NCI-H146 (cell line): ENCODE measurements at regions not wholly inside any gene's neighbourhood (a gene's known extent, or its start where the extent isn't known, plus 50 kb on each side); places are given as distances from the start of the nearest gene placed in this dataset.

Source experiments
- DNase-seq: peaks from one replicate; lab custom pipeline; 2025; lab: John Stamatoyannopoulos, UW

GRCh38 chr4:123841447-123842121 lies 445.0 kb downstream of the SPRY1 start:
- no peak for DNase-seq

GRCh38 chr4:123843137-123843536 lies 446.5 kb downstream of the SPRY1 start:
- DNase-seq: no peak

GRCh38 chr4:123844374-123844773 lies 447.8 kb downstream of the SPRY1 start:
- DNase-seq: no peak

DNA sequence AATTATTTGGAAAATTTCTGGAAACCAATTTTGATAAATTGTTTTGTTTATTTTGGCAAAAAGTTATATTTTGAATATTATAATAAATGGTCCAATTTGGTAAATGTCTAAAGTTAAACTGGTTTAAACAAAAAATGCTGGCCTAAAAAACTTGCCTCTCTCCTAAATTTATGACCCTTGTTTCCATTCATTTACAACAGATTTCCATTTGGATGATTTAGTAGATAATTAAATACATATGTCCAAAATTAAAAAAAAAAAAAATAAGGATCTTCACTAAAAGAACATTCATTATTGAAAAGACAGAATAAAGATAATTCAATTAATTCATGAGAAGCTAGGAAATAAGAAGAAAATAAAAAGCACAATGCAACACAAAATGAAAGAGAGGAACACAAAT lies 449.5 kb downstream of the SPRY1 start:
- DNase-seq: no peak

- no peak for DNase-seq
These were observed 450.0 kb downstream of the SPRY1 start for GRCh38 chr4:123846561-123846960.

DNA sequence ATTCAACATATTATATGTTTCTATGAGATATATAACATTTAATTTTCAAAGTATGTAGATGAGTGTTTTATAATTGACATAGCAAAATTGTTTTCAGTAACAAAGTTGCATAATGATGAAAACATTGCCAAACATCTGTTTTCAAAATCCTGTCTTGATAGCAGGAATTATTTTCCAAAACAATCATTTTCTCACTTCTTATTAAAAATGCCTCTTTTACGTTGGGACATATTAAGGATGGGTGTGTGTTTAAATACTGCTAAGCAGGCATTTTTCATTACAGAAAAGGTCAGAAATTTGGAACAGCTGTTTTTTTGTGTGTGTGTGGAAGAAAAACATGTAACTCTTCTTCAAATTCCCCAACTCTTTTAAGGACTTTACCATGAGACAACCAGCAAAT lies 452.0 kb downstream of the SPRY1 start:
- DNase-seq: no peak

DNA sequence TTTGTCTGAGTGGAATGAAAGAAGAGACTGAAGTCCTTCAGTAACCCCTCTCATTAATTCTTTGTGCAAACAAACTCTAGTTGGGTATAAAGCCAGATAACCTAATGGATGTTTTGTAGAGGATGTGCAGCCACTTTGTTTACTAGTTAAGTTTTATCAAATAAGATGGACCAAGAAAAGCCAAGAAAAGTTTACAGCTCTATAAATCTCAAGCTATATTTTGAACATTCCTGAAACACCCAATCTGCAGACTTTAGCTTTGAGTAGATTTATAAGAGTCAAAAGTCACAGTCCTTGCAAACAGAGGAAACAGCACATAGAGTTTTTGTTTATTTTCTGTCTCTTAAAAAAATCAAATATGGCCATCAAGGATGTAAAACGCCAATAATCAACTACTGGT lies 452.9 kb downstream of the SPRY1 start:
- no peak for DNase-seq

GRCh38 chr4:123851521-123851920 lies 454.9 kb downstream of the SPRY1 start:
- DNase-seq: no peak

DNA sequence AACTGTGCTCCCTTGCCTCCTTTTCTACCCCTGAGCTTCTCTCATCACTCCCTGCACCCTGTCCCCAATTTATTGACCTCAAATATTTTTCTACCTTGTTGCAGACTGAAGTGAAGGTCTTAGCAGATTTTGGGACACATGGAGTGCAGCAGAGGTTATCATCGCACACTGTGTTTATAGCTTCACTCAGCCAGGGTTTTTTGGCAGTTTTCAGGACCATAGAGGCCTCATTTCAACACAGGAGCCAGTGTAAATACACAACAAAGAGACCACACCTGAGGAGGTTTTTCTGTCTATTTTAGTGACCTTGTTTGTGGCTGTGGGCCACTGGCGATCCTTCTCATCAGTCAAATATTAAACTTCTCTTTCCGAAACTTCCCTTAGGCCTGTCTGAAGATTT lies 457.1 kb downstream of the SPRY1 start:
- no peak for DNase-seq

DNA sequence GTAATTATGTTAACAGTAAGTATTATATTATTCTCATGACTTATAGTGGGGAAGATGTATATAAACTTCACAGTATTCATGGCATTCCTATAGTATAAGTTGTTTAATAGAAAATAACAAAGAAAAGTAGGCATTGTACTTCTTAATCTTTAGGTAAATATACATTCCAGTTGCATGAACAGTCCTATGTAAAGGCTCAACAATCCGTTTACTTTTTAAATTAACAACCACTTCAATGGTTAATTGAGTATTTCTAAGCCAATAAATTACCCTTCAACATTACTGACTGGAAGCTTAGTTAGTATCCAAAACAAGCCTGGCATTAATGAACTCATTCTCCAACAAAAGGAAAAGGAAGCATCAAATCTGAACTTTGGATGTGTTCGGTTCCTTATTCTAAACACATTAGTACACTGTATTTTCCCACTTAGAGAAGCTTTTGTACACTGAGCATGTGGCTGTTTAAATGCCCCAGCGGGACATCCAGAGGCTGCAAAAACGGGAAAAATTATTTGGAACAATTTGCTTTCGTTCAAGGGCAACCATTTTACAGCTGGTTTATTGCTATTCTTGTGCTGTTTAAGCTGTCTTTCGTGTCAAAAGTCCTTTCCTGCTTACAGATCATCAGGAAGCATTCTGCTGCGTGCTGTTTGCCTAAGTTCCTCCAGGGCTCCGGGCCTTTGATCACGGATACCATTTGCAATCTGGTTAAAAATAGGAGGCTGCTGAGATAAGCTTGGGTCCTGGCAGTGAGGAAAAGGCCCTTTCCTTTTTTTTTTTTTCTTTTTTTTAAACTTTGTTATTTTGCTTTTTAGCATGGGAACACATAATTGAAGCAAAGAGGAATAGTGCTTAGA lies 460.3 kb downstream of the SPRY1 start:
- peak; percentile 11 for DNase-seq

- DNase-seq: no peak
These were observed 461.9 kb downstream of the SPRY1 start for GRCh38 chr4:123858465-123858864.

DNA sequence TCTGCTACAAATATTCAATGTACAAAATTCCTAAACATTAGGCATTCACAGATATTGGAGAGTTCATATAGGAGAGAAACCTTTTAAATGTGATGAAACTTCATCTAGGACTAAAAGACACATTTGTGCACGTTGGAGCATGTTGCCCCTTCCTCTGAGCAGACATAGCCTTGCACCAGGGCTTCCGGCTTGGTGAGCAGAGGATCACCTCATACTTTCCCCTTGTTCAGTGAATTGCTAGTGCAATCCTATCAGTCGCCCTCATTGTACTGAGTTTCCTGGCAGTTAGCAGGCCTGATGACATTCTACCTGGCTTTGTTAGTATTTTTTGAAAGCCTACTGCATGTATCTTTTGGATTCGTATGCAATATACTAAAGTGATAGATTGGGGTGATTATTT lies 466.2 kb downstream of the SPRY1 start:
- DNase-seq: no peak

GRCh38 chr4:123866796-123867195 lies 470.2 kb downstream of the SPRY1 start:
- DNase-seq: no peak

DNA sequence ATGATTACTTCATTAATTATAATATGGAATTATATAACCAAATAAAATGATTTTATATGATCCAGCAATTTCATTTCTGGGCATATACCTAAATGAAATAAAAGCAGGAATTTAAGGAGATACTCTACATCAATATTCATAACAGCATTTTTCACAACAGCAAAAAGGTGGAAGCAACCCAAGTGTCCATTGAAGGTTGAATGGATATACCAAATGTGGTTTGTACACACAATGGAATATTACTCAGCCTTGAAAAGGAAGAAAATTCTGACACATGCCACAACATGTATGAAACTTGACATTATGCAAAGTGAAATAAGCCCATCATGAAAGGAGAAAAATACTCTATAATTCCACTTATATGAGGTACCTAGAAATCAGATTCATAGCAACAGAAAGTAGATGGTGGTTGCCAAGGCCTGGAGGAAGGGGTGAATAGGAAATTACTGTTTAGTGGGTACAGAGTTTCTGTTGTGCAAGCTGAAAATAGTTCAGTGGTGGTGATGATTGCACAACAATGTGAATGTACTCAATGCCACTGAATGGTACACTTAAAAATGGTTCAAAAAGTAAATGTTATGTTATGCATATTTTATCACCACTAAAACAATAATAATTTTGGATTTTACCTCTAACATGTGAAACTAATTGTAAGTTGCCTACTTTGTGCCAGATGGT lies 471.5 kb downstream of the SPRY1 start:
- no peak for DNase-seq

- no peak for DNase-seq
These were observed 473.0 kb downstream of the SPRY1 start for GRCh38 chr4:123869286-123870215.

- no peak for DNase-seq
These were observed 473.8 kb downstream of the SPRY1 start for GRCh38 chr4:123870216-123870876.

DNA sequence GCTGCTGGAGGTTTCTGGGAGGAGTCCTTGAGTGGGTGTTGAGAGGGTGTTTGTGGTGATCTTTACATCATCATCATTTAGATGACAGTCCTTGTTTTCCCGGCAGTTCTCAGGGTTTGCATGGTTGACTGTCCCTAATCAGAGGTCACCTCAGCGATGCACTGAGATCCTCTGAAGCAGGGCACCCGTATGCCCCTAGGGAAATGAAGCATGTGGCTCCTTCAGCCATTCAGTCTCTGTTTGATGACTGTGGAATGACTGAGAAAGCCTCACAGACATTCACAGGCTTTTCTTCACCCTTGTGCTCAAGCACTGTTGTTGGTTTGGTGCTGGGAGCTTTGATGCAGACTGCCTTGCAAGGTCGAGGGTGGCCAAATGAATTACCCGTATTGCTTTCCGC lies 474.7 kb downstream of the SPRY1 start:
- no peak for DNase-seq

DNA sequence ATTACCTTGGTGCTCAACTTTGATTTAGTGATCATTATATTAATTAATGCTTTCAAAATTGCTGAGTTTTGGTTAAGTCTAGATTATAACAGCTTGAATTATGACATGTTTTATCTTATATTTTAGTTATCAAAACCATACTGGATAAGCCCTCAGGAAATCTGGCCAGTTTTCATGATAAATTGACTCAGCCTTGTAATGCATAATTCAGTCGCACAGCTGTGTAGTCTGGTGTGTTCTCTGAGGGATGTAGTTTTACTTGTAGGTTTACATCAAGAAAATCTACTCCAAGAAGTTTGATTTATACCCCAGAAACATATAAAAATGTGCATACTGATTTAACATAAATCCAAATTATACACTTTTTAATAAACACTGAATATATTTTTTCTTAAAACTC lies 477.5 kb downstream of the SPRY1 start:
- no peak for DNase-seq

DNA sequence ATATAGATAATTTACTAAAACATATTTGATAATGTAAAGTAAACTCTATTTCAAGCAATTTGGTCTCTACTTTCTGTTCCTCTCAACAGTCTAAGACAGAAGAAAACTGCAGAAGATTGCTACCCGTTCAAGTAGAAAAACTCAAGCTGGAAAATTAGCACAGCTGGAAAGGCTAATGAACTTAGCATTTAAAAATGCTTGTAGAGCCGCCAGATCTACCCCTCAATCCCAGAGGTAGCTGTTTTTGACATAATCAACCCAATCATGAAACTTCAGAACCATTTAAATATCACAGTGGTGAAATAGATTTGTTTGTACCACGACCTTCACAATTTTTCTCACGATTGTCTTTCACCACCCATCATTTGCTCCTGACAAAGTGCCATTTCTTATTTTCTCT lies 479.5 kb downstream of the SPRY1 start:
- no peak for DNase-seq

DNA sequence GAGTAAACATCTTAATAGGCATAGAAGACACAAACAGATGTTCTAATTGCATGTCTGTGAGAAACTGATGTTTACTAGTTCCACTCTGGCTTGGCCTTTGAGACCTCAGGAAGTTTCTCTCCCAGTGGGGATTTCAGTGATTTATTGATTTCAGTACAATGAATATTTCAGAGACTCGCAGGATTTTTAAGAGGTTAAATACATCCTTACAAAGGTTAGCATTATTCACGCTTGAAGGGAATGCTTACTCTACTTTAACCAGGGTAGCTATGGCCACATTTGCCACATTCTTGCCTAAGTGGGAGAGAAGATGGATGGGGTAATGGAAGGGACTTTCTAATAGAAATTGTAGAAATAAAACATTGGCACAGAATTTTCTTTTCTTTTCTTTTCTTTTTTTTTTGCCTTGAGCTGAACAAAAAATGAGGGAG lies 480.1 kb downstream of the SPRY1 start:
- DNase-seq: no peak

DNA sequence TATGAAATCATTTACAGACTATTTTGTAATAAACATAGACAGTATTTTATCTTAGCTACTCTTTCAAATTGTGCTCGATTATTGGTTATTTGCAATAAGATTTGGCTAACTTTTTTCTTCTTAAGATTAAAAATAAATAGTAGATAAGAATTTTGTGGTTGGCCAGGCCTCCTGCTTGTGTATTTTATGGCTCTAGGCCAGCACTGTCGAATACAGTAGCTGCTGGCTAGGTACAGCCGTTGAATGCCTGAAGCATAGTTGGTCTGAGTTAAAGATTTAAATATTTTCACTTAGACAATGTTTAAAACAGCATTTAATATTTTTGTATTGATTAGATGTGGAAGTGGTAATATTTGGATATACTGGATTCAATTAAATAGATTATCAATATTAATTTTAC lies 481.0 kb downstream of the SPRY1 start:
- no peak for DNase-seq
